NCI-H82 (cell line): ENCODE measurements at regions not wholly inside any gene's neighbourhood (a gene's known extent, or its start where the extent isn't known, plus 50 kb on each side); places are given as distances from the start of the nearest gene placed in this dataset.
"Not testable (repeated sequence)": the region's sequence is repeated elsewhere in the genome, so short reads cannot be mapped to it uniquely, and the experiment has no call there.

Experiments used
- DNase-seq: peaks from one replicate; lab custom pipeline; 2025; lab: John Stamatoyannopoulos, UW

DNA sequence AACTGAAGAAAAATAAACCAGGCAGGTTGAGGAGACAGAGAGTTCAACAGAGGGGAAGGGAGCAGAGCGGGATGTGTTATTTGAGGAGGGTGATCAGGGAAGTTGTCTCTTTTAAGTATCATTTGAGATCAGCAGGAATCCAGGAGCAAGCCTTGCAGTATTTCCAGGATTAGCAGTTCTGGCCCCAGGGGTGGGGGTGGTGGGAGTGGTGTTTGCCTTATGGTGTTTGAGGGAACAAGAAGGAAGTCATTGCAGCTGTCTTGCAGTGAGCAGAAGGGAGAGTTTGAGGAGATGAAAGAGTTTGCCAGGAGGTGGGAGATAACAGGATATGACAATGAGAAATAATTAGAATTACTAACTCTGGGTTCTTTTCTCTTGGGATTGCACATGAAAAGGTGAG, 418.6 kb downstream of the NELL2 start:
- peak; percentile 86 for DNase-seq

DNA sequence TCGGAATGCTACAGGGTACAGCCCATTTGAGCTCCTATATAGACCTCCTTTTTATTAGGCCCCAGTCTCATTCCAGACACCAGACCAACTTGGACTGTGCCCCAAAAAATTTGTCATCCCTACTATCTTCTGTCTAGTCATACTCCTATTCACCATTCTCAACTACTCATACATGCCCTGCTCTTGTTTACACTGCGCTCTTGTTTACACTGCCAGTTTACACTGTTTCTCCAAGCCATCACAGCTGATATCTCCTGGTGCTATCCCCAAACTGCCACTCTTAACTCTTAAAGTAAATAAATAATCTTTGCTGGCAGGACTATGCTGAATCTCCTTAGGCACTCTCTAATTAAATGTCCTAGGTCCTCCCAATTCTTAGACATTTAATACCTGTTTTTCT, 421.2 kb downstream of the NELL2 start:
- DNase-seq, result not testable (repeated sequence)

DNA sequence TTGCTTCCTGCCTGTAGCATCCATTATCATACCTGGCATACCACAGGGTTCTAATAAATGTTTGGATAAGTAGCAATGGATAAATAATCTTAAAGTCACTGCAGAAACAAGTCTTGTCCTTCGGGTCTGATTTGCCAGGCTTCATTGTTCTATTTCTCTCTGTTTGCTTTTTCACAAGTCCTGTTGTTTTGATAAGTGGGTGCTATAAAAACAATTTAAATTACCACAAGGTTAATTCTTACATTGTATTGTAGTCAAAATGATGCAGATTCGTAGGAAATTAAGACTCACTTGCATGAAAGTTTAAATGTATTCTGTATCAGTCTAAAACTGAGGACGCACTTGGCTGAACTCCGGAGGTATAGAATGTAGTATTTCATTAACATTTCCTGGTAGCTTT, 429.9 kb downstream of the NELL2 start:
- no peak for DNase-seq

DNA sequence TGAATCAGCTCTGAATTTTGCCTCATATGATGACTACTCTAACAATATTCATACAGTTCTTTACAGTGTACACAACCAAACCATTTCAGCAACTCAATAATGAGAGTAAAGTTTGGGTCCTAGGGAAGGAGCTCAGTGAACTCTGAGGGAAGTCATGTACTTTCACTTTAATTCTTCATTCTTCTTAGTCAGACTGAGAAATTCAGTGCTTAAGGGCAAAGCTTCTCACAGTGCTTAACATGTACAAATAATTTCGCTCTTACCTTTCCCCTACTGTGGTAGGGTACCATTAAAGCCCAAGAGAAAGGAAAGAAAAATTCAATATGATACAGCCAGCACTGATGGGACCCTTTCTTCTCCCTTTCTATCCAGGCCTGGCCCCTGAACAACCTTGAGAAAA, 435.0 kb downstream of the NELL2 start:
- DNase-seq, result no peak
